ENCODE measurements at regions not wholly inside any gene's neighbourhood (a gene's known extent, or its start where the extent isn't known, plus 50 kb on each side); places are given as distances from the start of the nearest gene placed in this dataset.
"Not testable (repeated sequence)": the region's sequence is repeated elsewhere in the genome, so short reads cannot be mapped to it uniquely, and the experiment has no call there.

DNA sequence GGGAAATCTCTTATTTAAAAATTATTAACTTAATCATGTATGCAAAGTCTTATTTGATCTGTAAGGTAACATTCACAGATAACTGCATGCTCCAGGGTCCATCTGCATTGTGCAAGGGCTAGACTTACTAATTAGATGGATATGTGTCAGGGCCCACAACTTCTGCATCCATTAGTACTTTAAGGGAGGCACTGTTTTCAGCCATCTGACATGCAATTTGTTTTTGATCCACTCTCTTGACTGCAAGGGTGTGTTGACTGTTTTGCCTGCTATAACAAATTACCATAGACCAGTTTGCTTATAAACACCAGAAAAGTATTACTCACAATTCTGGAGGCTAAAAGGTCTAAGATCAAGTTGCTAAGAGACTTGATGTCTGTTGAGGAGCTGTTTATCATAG, 542.1 kb upstream of the HS3ST1 start:
- no peak overlapping the region for H3K4me3 ChIP-seq
- no peaks in the 10 kb centered on the region for H3K9me3 ChIP-seq
- H3K27me3 ChIP-seq, result no peaks in the 10 kb centered on the region
- ATAC-seq (no peak), DNase-seq (no peak)
- H3K27ac ChIP-seq, result no peak overlapping the region
- TF ChIP-seq, protein P1, sequence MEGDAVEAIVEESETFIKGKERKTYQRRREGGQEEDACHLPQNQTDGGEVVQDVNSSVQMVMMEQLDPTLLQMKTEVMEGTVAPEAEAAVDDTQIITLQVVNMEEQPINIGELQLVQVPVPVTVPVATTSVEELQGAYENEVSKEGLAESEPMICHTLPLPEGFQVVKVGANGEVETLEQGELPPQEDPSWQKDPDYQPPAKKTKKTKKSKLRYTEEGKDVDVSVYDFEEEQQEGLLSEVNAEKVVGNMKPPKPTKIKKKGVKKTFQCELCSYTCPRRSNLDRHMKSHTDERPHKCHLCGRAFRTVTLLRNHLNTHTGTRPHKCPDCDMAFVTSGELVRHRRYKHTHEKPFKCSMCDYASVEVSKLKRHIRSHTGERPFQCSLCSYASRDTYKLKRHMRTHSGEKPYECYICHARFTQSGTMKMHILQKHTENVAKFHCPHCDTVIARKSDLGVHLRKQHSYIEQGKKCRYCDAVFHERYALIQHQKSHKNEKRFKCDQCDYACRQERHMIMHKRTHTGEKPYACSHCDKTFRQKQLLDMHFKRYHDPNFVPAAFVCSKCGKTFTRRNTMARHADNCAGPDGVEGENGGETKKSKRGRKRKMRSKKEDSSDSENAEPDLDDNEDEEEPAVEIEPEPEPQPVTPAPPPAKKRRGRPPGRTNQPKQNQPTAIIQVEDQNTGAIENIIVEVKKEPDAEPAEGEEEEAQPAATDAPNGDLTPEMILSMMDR (IDR thresholded peaks at IDR 0.05 in 4 of 5, conservative IDR thresholded peaks at IDR 0.05 in 1 of 5), result no peak
- H3K36me3 ChIP-seq, result no peaks in the 10 kb centered on the region
- H3K4me1 ChIP-seq, result no peaks in the 10 kb centered on the region
- intact Hi-C loops (cut with DNase I; ENCODE audit: low total_unique reads) (no loop called here), in situ Hi-C loops (cut with MboI; ENCODE audit: low sequenced_read_pairs in 4 of 4) (no loop called here)

DNA sequence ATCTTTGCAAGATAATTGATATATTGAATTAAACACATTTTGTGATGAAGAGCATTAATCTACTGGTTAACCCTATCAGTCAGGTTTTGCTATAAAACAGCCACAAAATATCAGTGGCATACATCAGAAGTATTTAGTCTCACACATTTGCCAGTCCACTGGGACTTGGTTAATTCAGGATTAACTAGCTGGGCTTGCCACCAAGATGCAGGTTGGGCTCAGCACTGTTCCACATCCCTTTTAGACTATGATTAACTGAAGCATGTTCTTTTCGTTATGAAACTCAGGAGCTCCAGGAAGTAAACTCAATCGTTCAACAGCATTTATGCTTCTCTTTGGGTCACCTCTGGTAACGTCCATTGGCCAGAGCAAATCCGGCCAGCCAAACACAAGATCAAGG, 538.1 kb upstream of the HS3ST1 start:
- ATAC-seq (no peak), DNase-seq (no peak)
- Histone ChIP-seq H3K4me3 (no peak overlapping the region), H3K36me3 (no peaks in the 10 kb centered on the region), H3K4me1 (no peaks in the 10 kb centered on the region), H3K9me3 (no peaks in the 10 kb centered on the region), H3K27me3 (no peaks in the 10 kb centered on the region), H3K27ac (no peak overlapping the region)
- intact Hi-C loops (cut with DNase I; ENCODE audit: low total_unique reads), result no loop called here
- no peak for TF ChIP-seq POLR2A (IDR thresholded peaks at IDR 0.05)
- TF ChIP-seq, protein P1 (IDR thresholded peaks at IDR 0.05 in 4 of 5, conservative IDR thresholded peaks at IDR 0.05 in 1 of 5), result no peak
- in situ Hi-C loops (cut with MboI; ENCODE audit: low sequenced_read_pairs in 4 of 4), result no loop called here

DNA sequence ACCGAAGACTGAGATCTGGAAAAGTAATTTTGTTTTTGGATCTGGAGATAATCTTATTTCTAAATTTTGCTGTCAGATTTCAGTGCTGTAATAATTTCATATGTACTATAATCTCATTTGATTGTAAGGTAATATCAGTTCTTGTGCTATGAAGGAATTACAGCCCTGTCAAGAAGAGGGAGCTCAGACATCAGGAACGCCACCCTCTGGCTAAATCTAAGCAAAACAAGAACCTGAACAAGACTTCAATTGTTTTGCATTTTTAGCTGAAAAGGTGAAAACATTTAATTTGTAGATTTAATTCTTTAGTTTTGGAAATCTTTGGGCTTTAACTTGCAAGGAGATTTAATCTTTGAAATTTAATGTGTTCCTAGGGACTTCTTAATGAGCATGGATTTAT, 525.4 kb upstream of the HS3ST1 start:
- in situ Hi-C loops (cut with MboI; ENCODE audit: low sequenced_read_pairs in 4 of 4), result no loop called here
- Histone ChIP-seq H3K4me3 (no peak overlapping the region), H3K36me3 (no peaks in the 10 kb centered on the region), H3K4me1 (no peaks in the 10 kb centered on the region), H3K9me3 (no peaks in the 10 kb centered on the region), H3K27ac (no peak overlapping the region), H3K27me3 (no peaks in the 10 kb centered on the region)
- intact Hi-C loops (cut with DNase I; ENCODE audit: low total_unique reads), result no loop called here
- no peak for TF ChIP-seq POLR2A (IDR thresholded peaks at IDR 0.05)
- TF ChIP-seq, protein P1 (IDR thresholded peaks at IDR 0.05 in 4 of 5, conservative IDR thresholded peaks at IDR 0.05 in 1 of 5), result peak in 1 of 5 experiments; percentile 22
- DNase-seq (no peak), ATAC-seq (no peak)

DNA sequence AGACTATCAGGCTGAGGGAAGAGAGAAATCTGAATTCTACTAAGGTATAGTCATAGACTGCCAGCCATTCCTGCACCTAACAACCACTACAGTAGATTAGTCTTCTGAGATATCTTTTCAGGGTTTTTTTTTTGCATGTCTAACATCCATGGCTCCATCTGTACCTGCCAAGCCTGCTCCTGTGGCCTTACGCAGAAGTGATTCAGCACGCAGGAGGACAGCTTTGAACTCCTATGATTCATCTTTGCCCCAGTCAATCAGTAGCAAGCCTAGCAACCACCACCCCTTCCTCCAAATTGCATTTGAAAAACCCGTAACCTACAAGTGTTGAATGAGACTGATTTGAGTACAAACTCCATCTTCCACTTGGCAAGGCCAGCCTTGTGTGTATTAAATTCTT, 520.7 kb upstream of the HS3ST1 start:
- Histone ChIP-seq H3K4me3 (no peak overlapping the region), H3K4me1 (no peaks in the 10 kb centered on the region), H3K27ac (no peak overlapping the region), H3K36me3 (no peaks in the 10 kb centered on the region), H3K27me3 (no peaks in the 10 kb centered on the region), H3K9me3 (no peaks in the 10 kb centered on the region)
- intact Hi-C loops (cut with DNase I; ENCODE audit: low total_unique reads) (no loop called here), in situ Hi-C loops (cut with MboI; ENCODE audit: low sequenced_read_pairs in 4 of 4) (no loop called here)
- no peak for TF ChIP-seq POLR2A (IDR thresholded peaks at IDR 0.05)
- TF ChIP-seq, protein P1 (IDR thresholded peaks at IDR 0.05 in 4 of 5, conservative IDR thresholded peaks at IDR 0.05 in 1 of 5), result no peak
- DNase-seq (no peak), ATAC-seq (no peak)

DNA sequence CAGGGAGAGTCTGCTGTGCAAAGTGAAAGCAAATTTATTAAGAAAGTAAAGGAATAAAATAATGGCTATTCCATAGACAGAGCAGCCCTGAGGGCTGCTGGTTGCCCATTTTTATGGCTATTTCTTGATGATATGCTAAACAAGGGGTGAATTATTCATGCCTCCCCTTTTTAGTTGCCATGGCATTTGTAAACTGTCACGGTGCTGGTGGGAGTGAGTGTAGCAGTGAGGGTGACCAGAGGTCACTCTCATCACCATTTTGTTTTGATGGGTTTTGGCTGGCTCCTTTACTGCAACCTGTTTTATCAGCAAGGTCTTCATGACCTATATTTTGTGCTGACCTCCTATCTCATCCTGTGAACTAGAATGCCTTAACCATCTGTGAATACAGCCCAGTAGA, 518.9 kb upstream of the HS3ST1 start:
- in situ Hi-C loops (cut with MboI; ENCODE audit: low sequenced_read_pairs in 4 of 4); DNase-seq: not testable (repeated sequence)

More for the DNA sequence above, 518.9 kb upstream of the HS3ST1 start:
- H3K4me1 ChIP-seq; intact Hi-C loops (cut with DNase I; ENCODE audit: low total_unique reads); H3K36me3 ChIP-seq; H3K9me3 ChIP-seq; H3K27me3 ChIP-seq; H3K4me3 ChIP-seq; H3K27ac ChIP-seq; ATAC-seq: not testable (repeated sequence)
